HG03378 (cell line): ENCODE measurements at regions not wholly inside any gene's neighbourhood (a gene's known extent, or its start where the extent isn't known, plus 50 kb on each side); places are given as distances from the start of the nearest gene placed in this dataset.

ENCODE experiments used
- ATAC-seq: cut with Tn5 transposase; IDR thresholded peaks from one replicate; pipeline ENCODE4 v1.9.1; 2021; ENCODE audit warnings: mild to moderate bottlenecking, moderate library complexity; ENCODE audit not compliant: unreplicated experiment

DNA sequence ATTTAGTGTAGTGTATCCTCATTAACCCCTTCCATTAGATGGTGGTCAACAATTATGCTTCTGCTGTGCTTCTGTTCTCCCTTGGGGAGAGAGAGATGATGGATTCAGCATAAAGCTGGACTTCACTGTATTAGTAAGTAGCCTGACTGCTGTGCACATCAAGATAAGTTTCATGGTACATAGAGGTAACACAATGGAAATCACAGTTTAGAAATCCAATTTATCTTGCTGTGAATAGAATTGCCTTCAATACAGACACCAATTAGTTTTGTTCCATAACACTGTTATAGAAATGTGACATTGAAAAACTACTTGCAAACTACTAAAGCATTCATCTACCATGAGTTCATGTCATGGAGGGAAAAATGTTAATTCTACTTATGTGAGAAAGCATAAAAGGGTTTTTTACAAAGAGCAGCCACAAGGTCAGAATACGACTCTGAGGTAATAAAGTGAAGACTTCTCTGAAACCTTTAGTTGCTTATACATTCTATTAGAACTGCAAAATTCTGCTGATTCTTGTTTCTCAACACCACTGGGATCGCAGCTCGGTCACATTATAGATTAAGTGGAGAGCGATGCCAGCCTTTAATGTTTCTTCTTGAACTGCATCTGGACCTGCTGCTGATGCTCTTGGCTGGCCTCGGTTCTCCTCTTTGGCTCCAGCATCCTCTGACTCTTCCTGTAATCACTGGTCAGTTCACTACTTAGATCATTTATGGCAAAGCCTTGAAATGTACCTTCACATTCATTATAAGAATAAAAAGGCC, 190.8 kb downstream of the ATP23 start:
- ATAC-seq = no peak

DNA sequence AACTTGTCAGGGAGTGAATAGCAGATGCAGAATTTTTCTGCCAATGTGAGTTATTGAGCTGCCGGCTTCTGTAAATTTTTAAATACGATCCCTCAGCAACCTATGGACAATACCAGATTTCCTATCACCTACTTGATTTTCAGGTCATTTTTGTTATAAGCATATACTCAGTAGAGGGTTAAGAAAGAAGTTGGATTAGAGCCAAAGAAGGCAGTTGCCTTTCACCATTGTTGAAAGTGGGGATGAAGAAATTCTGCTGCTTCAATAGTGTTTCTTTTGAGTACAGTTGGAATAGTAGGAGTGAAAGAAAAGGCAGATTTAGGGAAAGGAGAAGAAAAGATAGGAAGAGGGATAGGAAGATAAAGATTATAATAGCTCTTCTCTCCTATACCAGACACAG, 197.1 kb downstream of the ATP23 start:
- ATAC-seq = no peak

DNA sequence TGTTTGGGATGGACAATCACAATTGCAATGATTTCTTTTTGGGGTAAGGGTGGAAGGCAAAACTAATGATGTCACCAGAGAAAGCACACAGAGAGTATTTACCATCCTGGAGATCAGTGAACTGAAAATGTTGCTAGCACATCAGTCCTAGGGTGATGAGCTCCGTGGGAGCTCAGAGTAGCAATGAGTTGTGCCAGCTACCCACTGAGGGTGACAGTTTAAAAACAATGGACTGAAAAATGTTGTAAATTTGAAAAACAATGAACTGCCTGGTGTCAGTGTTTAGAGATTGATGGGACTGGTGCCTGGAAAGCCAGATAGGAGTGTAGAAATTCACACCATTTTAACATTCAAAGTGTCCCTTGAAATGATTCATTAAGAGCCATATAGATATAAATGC, 198.5 kb downstream of the ATP23 start:
- ATAC-seq = no peak

- no peak for ATAC-seq
These were observed 199.0 kb downstream of the ATP23 start for GRCh38 chr12:58140395-58140794.

GRCh38 chr12:58142991-58143390, 201.6 kb downstream of the ATP23 start:
- ATAC-seq = no peak

GRCh38 chr12:58143498-58143995, 202.2 kb downstream of the ATP23 start:
- ATAC-seq = no peak

GRCh38 chr12:58148405-58148804, 207.0 kb downstream of the ATP23 start:
- ATAC-seq = no peak

DNA sequence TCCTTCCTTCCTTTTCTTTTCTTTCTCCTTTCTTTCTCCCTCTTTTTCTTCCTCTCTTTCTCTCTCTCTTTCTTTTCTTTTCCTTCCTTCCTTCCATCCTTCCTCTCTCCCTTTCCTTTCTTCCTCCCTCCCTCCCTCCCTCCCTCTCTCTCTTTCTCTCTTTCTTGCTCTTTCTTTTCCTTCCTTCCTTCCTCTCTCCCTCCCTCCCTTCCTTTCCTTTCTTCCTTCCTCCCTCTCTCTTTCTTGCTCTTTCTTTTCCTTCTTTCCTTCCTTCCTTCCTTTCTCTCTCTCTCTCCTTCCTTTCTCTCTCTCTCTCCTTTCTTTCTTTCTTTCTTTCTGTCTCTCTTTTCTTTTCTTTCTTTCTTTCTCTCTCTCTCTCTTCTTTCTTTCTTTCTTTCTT, 207.6 kb downstream of the ATP23 start:
- ATAC-seq = no peak

- no peak for ATAC-seq
These were observed 213.0 kb downstream of the ATP23 start for GRCh38 chr12:58154359-58154758.

DNA sequence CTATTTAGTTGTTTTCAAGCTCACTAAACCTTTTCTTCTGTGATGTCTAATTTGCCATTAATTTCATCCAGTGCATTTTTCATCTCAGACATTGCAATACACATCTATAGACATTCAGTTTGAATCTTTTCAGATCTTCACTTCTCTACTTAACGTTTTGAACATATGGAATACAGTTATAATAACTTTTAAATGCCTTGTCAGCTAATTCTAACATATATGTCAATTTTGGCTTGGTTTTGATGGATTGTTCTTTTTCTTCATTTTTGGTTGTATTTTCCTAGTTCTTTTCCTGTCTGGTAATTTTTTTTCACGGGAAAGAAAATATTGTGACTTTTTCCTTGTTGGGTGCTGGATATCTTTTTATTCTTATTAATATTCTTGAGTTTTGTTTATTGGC, 215.3 kb downstream of the ATP23 start:
- ATAC-seq = no peak

GRCh38 chr12:58159941-58160340, 218.6 kb downstream of the ATP23 start:
- no peak for ATAC-seq

DNA sequence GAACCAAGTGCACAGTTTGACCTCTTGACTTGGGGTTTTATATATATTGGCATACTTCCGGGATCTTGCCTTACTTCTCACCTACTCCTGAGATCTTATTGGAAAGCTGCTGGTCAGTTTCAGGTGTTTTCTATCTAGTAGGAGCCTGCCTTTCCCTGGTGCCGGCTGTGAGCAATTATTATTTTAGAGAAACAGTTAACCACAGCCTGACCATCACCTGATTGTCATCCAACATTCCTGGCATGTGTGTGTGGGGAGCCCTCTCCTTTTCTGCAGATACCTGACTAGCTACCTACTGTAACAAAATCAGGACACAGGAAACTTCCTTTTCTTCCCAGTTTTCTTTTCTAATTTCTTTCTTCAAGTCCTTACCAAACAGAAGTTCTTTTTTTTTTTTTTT, 220.4 kb downstream of the ATP23 start:
- ATAC-seq = no peak

DNA sequence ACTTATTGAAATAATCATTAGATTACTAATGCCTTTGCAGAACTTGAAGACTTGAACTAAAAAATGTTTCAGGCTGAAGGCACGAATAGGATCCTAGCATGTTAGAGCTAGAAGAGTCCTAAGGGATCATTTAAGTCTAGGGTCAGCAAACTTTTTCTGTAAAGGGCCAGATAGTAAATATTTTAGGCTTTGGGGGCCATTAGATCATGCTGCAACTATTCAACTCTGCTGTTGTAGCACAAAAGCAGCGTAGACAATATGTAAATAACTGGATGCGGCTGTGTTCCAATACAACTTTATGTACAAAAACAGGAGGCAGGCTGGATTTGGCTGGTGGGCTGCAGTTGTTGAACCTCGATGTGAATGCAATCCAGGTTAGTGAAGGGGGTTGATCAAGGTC, 221.7 kb downstream of the ATP23 start:
- no peak for ATAC-seq

GRCh38 chr12:58166643-58167042, 225.3 kb downstream of the ATP23 start:
- no peak for ATAC-seq

DNA sequence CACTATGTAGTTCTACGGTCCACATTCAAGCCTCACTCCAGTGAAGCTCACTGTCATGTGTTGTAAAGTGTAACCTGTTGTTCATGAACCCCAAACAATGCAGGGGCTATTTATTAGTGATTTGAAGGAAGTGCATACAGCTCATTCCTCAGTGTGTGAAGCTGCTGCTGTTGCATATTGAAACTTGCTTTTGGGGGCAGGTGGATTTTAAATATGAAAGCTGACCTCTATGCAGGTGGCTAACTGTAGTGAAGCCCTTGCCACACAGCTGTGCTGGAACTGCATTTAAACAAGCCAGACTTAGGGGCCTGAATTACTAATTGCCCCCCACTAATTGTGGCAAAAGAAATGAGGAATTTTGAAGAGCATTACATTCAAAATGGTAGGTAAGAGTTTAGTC, 226.3 kb downstream of the ATP23 start:
- no peak for ATAC-seq

GRCh38 chr12:58169826-58170225, 228.5 kb downstream of the ATP23 start:
- ATAC-seq = no peak

DNA sequence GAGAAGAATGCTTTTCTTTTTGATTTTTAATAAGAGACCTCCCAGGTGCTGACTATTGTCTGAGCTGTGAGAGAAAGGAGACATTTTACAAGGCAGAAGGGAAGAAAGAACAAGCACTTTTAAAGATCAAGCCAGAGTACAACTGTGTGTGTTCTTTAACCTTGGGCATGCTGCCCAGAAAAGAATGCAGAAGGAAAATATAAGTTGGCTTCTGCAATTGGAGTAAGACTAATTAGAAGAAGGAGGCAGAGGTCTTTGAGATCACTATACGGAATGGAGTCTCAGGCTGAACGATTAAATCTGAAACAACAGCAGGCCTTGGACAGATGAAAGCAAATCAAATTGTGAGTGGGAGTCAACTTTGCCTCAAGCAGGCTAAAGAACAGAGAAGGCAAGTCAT, 230.5 kb downstream of the ATP23 start:
- no peak for ATAC-seq

DNA sequence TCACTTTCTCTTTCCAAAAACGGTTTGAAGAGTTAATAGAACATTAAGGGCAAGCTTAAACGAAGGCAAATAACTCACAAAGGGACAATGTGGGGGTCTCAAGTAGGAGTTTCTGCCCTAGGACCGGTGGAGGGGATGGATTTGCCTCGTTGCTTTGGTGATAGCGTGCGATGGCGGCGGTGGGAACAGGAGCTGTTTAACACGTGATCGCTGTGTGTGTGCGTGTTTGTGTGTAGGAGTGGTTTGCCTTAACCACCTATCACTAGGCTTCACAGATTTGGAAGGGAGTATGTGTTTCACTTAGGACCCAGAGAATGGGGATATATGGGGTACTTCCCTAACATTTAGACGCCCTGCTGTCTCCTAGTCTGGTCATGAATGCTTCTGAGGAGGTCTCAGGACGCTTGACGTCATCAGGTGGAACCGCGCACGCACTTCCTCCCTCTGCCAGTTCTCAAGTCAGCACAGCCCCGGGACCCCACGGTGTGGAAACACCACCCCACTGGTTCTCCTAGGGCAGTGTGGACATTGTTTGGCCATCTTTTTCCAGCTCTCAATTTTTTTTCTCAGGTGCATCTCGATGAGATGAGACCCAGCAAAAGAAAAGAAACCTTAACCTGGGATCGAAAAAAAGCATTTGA, 231.2 kb downstream of the ATP23 start:
- ATAC-seq = no peak

GRCh38 chr12:58174316-58174715, 232.9 kb downstream of the ATP23 start:
- no peak for ATAC-seq

- no peak for ATAC-seq
These were observed 235.0 kb downstream of the ATP23 start for GRCh38 chr12:58176296-58176869.

- ATAC-seq = no peak
These were observed 236.0 kb downstream of the ATP23 start for GRCh38 chr12:58177366-58177765.

DNA sequence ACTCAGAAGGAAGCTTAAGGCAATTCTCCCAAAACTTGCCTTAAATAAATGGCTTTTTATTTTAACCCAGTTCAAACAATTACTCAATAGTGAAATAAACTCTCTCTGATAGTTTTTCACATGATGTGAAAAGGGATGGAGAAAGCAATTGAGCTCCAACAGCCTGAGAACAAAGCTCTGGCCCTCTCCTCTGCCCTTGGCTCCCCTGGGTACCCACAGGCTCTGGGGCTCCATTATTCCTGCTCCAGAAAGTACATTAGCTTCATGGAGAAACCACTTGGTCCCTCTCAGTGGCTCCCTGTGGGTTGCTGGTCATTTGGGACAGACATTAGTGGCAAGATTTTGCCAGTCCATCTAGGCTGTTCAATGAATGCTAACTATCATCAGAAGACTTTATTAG, 242.8 kb downstream of the ATP23 start:
- ATAC-seq = no peak
